Breast epithelium (tissue), 4 donors: ENCODE measurements at regions not wholly inside any gene's neighbourhood (a gene's known extent, or its start where the extent isn't known, plus 50 kb on each side); places are given as distances from the start of the nearest gene placed in this dataset.

ENCODE experiments used
- DNase-seq, 2 donors: peaks; one replicate each; pipeline ENCODE4 v3.0.0-alpha.2; 2019; ENCODE audit warnings: low spot score in 2 of 2
- H3K27ac ChIP-seq, 2 donors: fragments of 200-600 bp; sonication (generic) in 1 of 2; one replicate each; pipeline ENCODE4 v1.5.1; 2016 to 2019; ENCODE audit warnings: mild to moderate bottlenecking in 1 of 2
- H3K27me3 ChIP-seq, 2 donors: fragments of 200-600 bp; sonication (generic) in 1 of 2; one replicate each; pipeline versions ENCODE4 v1.5.1 to v1.6.0; 2017 to 2019; ENCODE audit warnings: control low read depth in 1 of 2, mild to moderate bottlenecking in 1 of 2
- H3K36me3 ChIP-seq: fragments of 200-600 bp; one replicate; pipeline ENCODE4 v1.5.1; 2019
- H3K4me1 ChIP-seq, 2 donors: fragments of 200-600 bp; sonication (generic); one replicate each; pipeline ENCODE4 v1.5.1; 2016 to 2019; ENCODE audit warnings: control low read depth in 1 of 2
- H3K4me3 ChIP-seq, 3 donors: fragments of 200-600 bp; sonication (generic); 1 replicate in 2 of 3; 2 replicates in 1 of 3; pipeline ENCODE4 v1.5.1; 2016 to 2019; ENCODE audit warnings: mild to moderate bottlenecking in 3 of 3, moderate library complexity in 2 of 3
- H3K9me3 ChIP-seq, 2 donors: fragments of 200-600 bp; sonication (generic) in 1 of 2; one replicate each; pipeline ENCODE4 v1.5.1; 2016 to 2019; ENCODE audit warnings: control low read depth in 1 of 2
- CTCF ChIP-seq, 3 donors: fragments of 450-650 bp; IDR thresholded peaks; one replicate each; pipeline ENCODE4 v1.5.1; 2016 to 2017; ENCODE audit warnings: antibody characterized with exemption in 3 of 3, mild to moderate bottlenecking in 3 of 3, moderate library complexity in 3 of 3
- POLR2A ChIP-seq: fragments of 450-650 bp; IDR thresholded peaks from one replicate; pipeline ENCODE4 v1.6.1; 2016; ENCODE audit warnings: antibody characterized with exemption, mild to moderate bottlenecking, moderate library complexity
- POLR2AphosphoS5 ChIP-seq, 3 donors: sonication (generic); formaldehyde crosslinking; IDR thresholded peaks; one replicate each; pipeline ENCODE4 v1.6.1; 2017; ENCODE audit warnings: antibody characterized with exemption in 3 of 3
- intact Hi-C: fragments of 100-400 bp; cut with DNase I; formaldehyde crosslinking; loops from one replicate; pipeline ENCODE4 v1.15.1; 2023; ENCODE audit warnings: low total_unique reads

- Histone ChIP-seq H3K4me3 (no peak overlapping the region), H3K27me3 (no peaks in the 10 kb centered on the region), H3K36me3 (no peaks in the 10 kb centered on the region), H3K4me1 (no peaks in the 10 kb centered on the region), H3K9me3 (no peaks in the 10 kb centered on the region), H3K27ac (no peak overlapping the region)
- no peak for TF ChIP-seq CTCF (IDR thresholded peaks at IDR 0.05)
- no peak for TF ChIP-seq POLR2A
- no peak for TF ChIP-seq POLR2AphosphoS5 (IDR thresholded peaks at IDR 0.05)
- intact Hi-C loops = no loop called here
- no peak for DNase-seq
These were observed 1107.0 kb upstream of the SEMA6A start for GRCh38 chr5:117681431-117682254.

DNA sequence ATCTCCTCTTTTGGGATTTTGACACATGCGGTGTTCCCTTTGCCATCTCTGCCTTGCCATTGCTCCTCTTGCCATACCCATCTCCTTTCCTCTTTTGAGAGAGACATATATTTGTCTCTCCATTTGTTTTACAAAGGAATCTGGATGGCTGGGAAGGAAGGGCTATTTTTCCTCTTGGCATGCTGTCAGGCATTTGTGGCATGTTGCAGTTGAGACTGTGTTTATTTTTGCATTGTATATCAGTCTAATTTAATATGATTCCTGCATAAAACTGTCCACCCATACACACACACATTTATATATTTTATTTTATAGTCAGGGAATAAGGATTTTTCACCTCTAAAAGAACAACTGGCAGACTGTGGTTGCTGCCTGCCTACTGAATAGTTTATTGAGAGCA, 1105.8 kb upstream of the SEMA6A start:
- TF ChIP-seq POLR2AphosphoS5 (IDR thresholded peaks at IDR 0.05) = no peak
- no peak for TF ChIP-seq POLR2A
- no peak for TF ChIP-seq CTCF (IDR thresholded peaks at IDR 0.05)
- no peaks in the 10 kb centered on the region for H3K4me1 ChIP-seq
- intact Hi-C loops = no loop called here

DNA sequence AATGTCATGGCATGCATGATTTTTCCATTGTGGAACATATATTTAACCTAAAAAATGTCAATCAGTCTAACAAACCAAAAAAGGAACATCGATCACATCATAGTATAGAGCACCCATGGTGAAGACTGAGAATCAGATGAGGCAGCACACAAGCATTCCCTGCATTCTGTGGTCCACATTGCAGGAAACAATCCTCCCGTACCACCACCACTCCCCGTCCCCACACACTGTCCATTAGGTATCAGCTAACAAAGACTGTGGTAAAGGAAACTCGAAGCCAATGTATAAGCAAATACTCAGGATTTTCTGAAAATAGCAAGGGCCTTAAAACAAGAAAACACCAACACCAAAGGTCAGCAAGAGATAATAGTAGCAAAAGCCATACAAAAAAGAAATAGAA, 1104.4 kb upstream of the SEMA6A start:
- Histone ChIP-seq H3K4me1 (no peaks in the 10 kb centered on the region), H3K9me3 (no peaks in the 10 kb centered on the region), H3K27me3 (no peaks in the 10 kb centered on the region), H3K4me3 (no peak overlapping the region), H3K36me3 (no peaks in the 10 kb centered on the region), H3K27ac (no peak overlapping the region)
- TF ChIP-seq CTCF (IDR thresholded peaks at IDR 0.05) = no peak
- no peak for TF ChIP-seq POLR2A
- no peak for TF ChIP-seq POLR2AphosphoS5 (IDR thresholded peaks at IDR 0.05)
- no peak for DNase-seq
- intact Hi-C loops = no loop called here

More for the DNA sequence above, 1105.8 kb upstream of the SEMA6A start:
- Histone ChIP-seq H3K9me3 (no peaks in the 10 kb centered on the region), H3K4me3 (no peak overlapping the region), H3K36me3 (no peaks in the 10 kb centered on the region), H3K27me3 (no peaks in the 10 kb centered on the region), H3K27ac (no peak overlapping the region)
- no peak for DNase-seq

DNA sequence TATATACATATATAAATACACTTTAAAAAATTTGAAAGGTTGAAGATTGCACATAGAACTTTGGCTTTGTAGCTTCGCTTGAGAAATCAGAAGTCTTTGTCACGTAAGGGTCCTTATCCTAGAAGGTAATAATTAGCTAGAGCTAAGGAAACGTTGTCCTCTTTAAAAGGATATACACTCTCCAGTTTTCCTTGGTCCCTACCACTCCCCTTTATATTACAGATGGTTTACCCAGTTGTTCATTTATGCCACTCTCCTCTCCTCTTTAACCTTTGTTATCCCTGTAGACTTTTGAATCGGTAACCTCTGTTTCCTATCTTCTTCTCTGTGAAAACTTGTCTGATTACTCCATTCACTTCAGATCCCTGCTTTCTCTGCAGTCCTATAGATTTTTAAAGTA, 1101.0 kb upstream of the SEMA6A start:
- no peak for TF ChIP-seq POLR2A
- TF ChIP-seq POLR2AphosphoS5 (IDR thresholded peaks at IDR 0.05) = no peak
- no peak for TF ChIP-seq CTCF (IDR thresholded peaks at IDR 0.05)
- Histone ChIP-seq H3K9me3 (no peaks in the 10 kb centered on the region), H3K4me3 (no peak overlapping the region), H3K36me3 (no peaks in the 10 kb centered on the region), H3K27ac (no peak overlapping the region), H3K4me1 (no peaks in the 10 kb centered on the region), H3K27me3 (no peaks in the 10 kb centered on the region)
- no peak for DNase-seq
- intact Hi-C loops = no loop called here

DNA sequence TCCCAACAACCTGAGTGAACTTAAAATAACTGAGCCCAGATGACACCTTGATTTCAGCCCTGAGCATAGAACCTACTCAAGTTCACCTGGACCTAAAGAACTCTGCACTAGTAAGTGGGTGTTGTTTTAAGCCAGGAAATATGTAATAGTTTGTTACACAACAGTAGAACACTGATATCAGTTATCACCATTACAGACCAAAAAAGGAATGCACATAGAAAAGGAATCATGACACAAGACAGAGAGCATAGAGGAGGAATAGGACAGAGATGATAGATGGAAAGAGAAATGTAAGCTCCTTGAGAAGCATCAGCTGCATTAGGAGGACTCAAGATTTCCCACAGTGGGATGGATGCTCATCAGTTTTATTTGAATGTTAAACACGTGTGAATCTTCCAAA, 1096.9 kb upstream of the SEMA6A start:
- Histone ChIP-seq H3K4me1 (no peaks in the 10 kb centered on the region), H3K27ac (no peak overlapping the region), H3K9me3 (no peaks in the 10 kb centered on the region), H3K27me3 (no peaks in the 10 kb centered on the region), H3K36me3 (no peaks in the 10 kb centered on the region), H3K4me3 (no peak overlapping the region)
- TF ChIP-seq POLR2AphosphoS5 (IDR thresholded peaks at IDR 0.05) = no peak
- TF ChIP-seq POLR2A = no peak
- no peak for TF ChIP-seq CTCF (IDR thresholded peaks at IDR 0.05)
- intact Hi-C loops = no loop called here
- no peak for DNase-seq
